ENCODE measurements at regions not wholly inside any gene's neighbourhood (a gene's known extent, or its start where the extent isn't known, plus 50 kb on each side); places are given as distances from the start of the nearest gene placed in this dataset.

GRCh38 chr7:39855325-39855674, 94.8 kb upstream of the CDK13 start:
- TF ChIP-seq CEBPB (IDR thresholded peaks at IDR 0.05) = no peak
- TF ChIP-seq ZBTB7A (IDR thresholded peaks at IDR 0.05; ENCODE audit: low read depth) = no peak

- 0 out of 2 replicates have a peak, but pooled peaks have one; percentile 12 for TF ChIP-seq RAD21 (IDR thresholded peaks at IDR 0.05; ENCODE audit: low read depth)
These were observed 86.3 kb upstream of the CDK13 start for GRCh38 chr7:39863675-39864322.

GRCh38 chr7:39880556-39880955, 69.5 kb upstream of the CDK13 start:
- no peak for TF ChIP-seq REST (IDR thresholded peaks at IDR 0.05; ENCODE audit: low read depth)
- TF ChIP-seq EGR1 (IDR thresholded peaks at IDR 0.05) = no peak
- TF ChIP-seq NFIC (IDR thresholded peaks at IDR 0.05) = no peak
- no peak for TF ChIP-seq CREB1 (IDR thresholded peaks at IDR 0.05; ENCODE audit: low read depth)
- TF ChIP-seq FOXM1 (IDR thresholded peaks at IDR 0.05; ENCODE audit: borderline replicate concordance, low read depth) = no peak
- TF ChIP-seq ZBTB7A (IDR thresholded peaks at IDR 0.05; ENCODE audit: low read depth) = no peak
- TF ChIP-seq USF1 (IDR thresholded peaks at IDR 0.05) = no peak

GRCh38 chr7:39882148-39882784, 67.8 kb upstream of the CDK13 start:
- TF ChIP-seq YY1 (IDR thresholded peaks at IDR 0.05; ENCODE audit: low read depth) (no peak), EP300 (IDR thresholded peaks at IDR 0.05; ENCODE audit: borderline replicate concordance) (no peak), TEAD4 (IDR thresholded peaks at IDR 0.05) (no peak), EGR1 (IDR thresholded peaks at IDR 0.05) (no peak), NFIC (IDR thresholded peaks at IDR 0.05) (no peak), RAD21 (IDR thresholded peaks at IDR 0.05; ENCODE audit: low read depth) (no peak), MAX (IDR thresholded peaks at IDR 0.05) (no peak), FOXM1 (IDR thresholded peaks at IDR 0.05; ENCODE audit: borderline replicate concordance, low read depth) (no peak), CREB1 (IDR thresholded peaks at IDR 0.05; ENCODE audit: low read depth) (no peak), ZBTB7A (IDR thresholded peaks at IDR 0.05; ENCODE audit: low read depth) (no peak), USF1 (IDR thresholded peaks at IDR 0.05) (no peak), CEBPB (IDR thresholded peaks at IDR 0.05) (no peak), REST (IDR thresholded peaks at IDR 0.05; ENCODE audit: low read depth) (no peak), TCF12 (IDR thresholded peaks at IDR 0.05; ENCODE audit: low read depth) (no peak)

- no peak for TF ChIP-seq FOXM1 (IDR thresholded peaks at IDR 0.05; ENCODE audit: borderline replicate concordance, low read depth)
- no peak for TF ChIP-seq TEAD4 (IDR thresholded peaks at IDR 0.05)
- no peak for TF ChIP-seq EP300 (IDR thresholded peaks at IDR 0.05; ENCODE audit: borderline replicate concordance)
- TF ChIP-seq REST (IDR thresholded peaks at IDR 0.05; ENCODE audit: low read depth) = no peak
- TF ChIP-seq TAF1 (IDR thresholded peaks at IDR 0.05; ENCODE audit: low read depth) = no peak
- no peak for TF ChIP-seq TCF12 (IDR thresholded peaks at IDR 0.05; ENCODE audit: low read depth)
- TF ChIP-seq RAD21 (IDR thresholded peaks at IDR 0.05; ENCODE audit: low read depth) = no peak
- no peak for TF ChIP-seq EGR1 (IDR thresholded peaks at IDR 0.05)
- TF ChIP-seq USF1 (IDR thresholded peaks at IDR 0.05) = no peak
- no peak for TF ChIP-seq MAX (IDR thresholded peaks at IDR 0.05)
- TF ChIP-seq CEBPB (IDR thresholded peaks at IDR 0.05) = no peak
- TF ChIP-seq NFIC (IDR thresholded peaks at IDR 0.05) = no peak
- no peak for TF ChIP-seq CREB1 (IDR thresholded peaks at IDR 0.05; ENCODE audit: low read depth)
- no peak for TF ChIP-seq ZBTB7A (IDR thresholded peaks at IDR 0.05; ENCODE audit: low read depth)
These were observed 66.2 kb upstream of the CDK13 start for GRCh38 chr7:39883812-39884390.
